HL-60 (cell line): ENCODE measurements at regions not wholly inside any gene's neighbourhood (a gene's known extent, or its start where the extent isn't known, plus 50 kb on each side); places are given as distances from the start of the nearest gene placed in this dataset.

Experiments
- DNase-seq, 2 experiments: peaks; one replicate each; pipeline ENCODE4 v3.0.0-alpha.2; 2010 to 2020; ENCODE audit warnings: low read depth in 1 of 2, low spot score in 1 of 2
- H3K27ac ChIP-seq: fragments of 250-450 bp; sonication (Bioruptor Pico); replicated peaks from 2 replicates; pipeline ENCODE4 v1.5.1; 2020; ENCODE audit warnings: mild to moderate bottlenecking, moderate library complexity
- H3K27me3 ChIP-seq: fragments of 250-450 bp; sonication (Bioruptor Pico); 2 replicates; pipeline ENCODE4 v1.5.1; 2021; ENCODE audit warnings: mild to moderate bottlenecking, moderate library complexity; ENCODE audit not compliant: insufficient read depth, poor library complexity, severe bottlenecking
- H3K4me3 ChIP-seq: replicated peaks from 2 replicates; pipeline ENCODE4 v1.5.1; 2011; ENCODE audit warnings: mild to moderate bottlenecking, control low read depth, low read length; ENCODE audit not compliant: insufficient read depth
- CTCF ChIP-seq: IDR thresholded peaks from one replicate; pipeline ENCODE4 v1.5.1; 2011; ENCODE audit warnings: low read length, control low read depth, inconsistent platforms; ENCODE audit not compliant: insufficient read depth
- GABPA ChIP-seq: IDR thresholded peaks from 2 replicates; pipeline ENCODE4 v1.6.1; 2012; ENCODE audit warnings: low read depth
- POLR2AphosphoS5 ChIP-seq: IDR thresholded peaks from 2 replicates; pipeline ENCODE4 v1.6.1; 2012; ENCODE audit warnings: low read depth
- REST ChIP-seq: IDR thresholded peaks from 2 replicates; pipeline ENCODE4 v1.6.1; 2012; ENCODE audit warnings: low read depth; ENCODE audit not compliant: insufficient replicate concordance
- SPI1 ChIP-seq: IDR thresholded peaks from 2 replicates; pipeline ENCODE4 v1.6.1; 2012; ENCODE audit warnings: low read depth, mild to moderate bottlenecking, borderline replicate concordance

- H3K27me3 ChIP-seq: no peaks in the 10 kb centered on the region
- H3K27ac ChIP-seq: no peak overlapping the region
- H3K4me3 ChIP-seq: no peak overlapping the region
- TF ChIP-seq CTCF (no peak), REST (no peak), POLR2AphosphoS5 (no peak)
- DNase-seq: no peak
These were observed 155.8 kb upstream of the ADAMTS5 start for GRCh38 chr21:27122686-27123085.

GRCh38 chr21:27114111-27114510 lies 147.2 kb upstream of the ADAMTS5 start:
- no peak for TF ChIP-seq POLR2AphosphoS5
- no peak for TF ChIP-seq CTCF
- no peak for TF ChIP-seq GABPA
- TF ChIP-seq SPI1: no peak
- TF ChIP-seq REST: no peak
- no peak for DNase-seq
- Histone ChIP-seq H3K27ac (no peak overlapping the region), H3K27me3 (no peaks in the 10 kb centered on the region), H3K4me3 (no peak overlapping the region)

GRCh38 chr21:27112186-27112585 lies 145.3 kb upstream of the ADAMTS5 start:
- H3K4me3 ChIP-seq: no peak overlapping the region
- H3K27me3 ChIP-seq: no peaks in the 10 kb centered on the region
- DNase-seq: no peak
- no peak overlapping the region for H3K27ac ChIP-seq
- TF ChIP-seq SPI1 (no peak), GABPA (no peak), POLR2AphosphoS5 (no peak), CTCF (no peak), REST (no peak)
